OCI-LY1 (cell line): ENCODE measurements at regions not wholly inside any gene's neighbourhood (a gene's known extent, or its start where the extent isn't known, plus 50 kb on each side); places are given as distances from the start of the nearest gene placed in this dataset.

Source experiments
- H2AFZ ChIP-seq: fragments of 200-600 bp; sonication (generic), shearing (Covaris generic); 2 replicates; pipeline ENCODE4 v1.6.0; 2014; ENCODE audit warnings: antibody characterized with exemption, mild to moderate bottlenecking, low read length
- H3F3A ChIP-seq: fragments of 200-600 bp; sonication (generic), shearing (Covaris generic); 2 replicates; pipeline ENCODE4 v1.6.0; 2014; ENCODE audit warnings: mild to moderate bottlenecking, antibody characterized with exemption, low read length, moderate library complexity; ENCODE audit not compliant: insufficient read depth
- H3K27ac ChIP-seq: fragments of 200-600 bp; sonication (generic); 2 replicates; pipeline ENCODE4 v1.5.1; 2014; ENCODE audit warnings: low read length, mixed run types, mild to moderate bottlenecking, low read depth; ENCODE audit not compliant: poor library complexity, severe bottlenecking
- H3K27me3 ChIP-seq: fragments of 200-600 bp; sonication (generic); 2 replicates; pipeline ENCODE4 v1.6.0; 2014; ENCODE audit warnings: antibody characterized with exemption, mild to moderate bottlenecking, low read length, moderate library complexity; ENCODE audit not compliant: insufficient read depth
- H3K36me3 ChIP-seq: fragments of 200-600 bp; sonication (generic); 2 replicates; pipeline ENCODE4 v1.6.1; 2014; ENCODE audit warnings: mild to moderate bottlenecking, antibody characterized with exemption, low read length, moderate library complexity, mixed read lengths; ENCODE audit not compliant: insufficient read depth
- H3K4me1 ChIP-seq: fragments of 200-600 bp; sonication (generic); 2 replicates; pipeline ENCODE4 v1.5.1; 2014; ENCODE audit warnings: mild to moderate bottlenecking, low read length, moderate library complexity; ENCODE audit not compliant: insufficient read depth, severe bottlenecking
- H3K4me2 ChIP-seq: fragments of 200-600 bp; sonication (generic), shearing (Covaris generic); 2 replicates; pipeline ENCODE4 v1.6.1; 2014; ENCODE audit warnings: low read length
- H3K4me3 ChIP-seq: fragments of 200-600 bp; sonication (generic); 2 replicates; pipeline ENCODE4 v1.5.1; 2014; ENCODE audit warnings: low read length, low read depth, mild to moderate bottlenecking, mixed read lengths; ENCODE audit not compliant: poor library complexity, severe bottlenecking
- H3K79me2 ChIP-seq: fragments of 200-600 bp; shearing (Covaris generic); 2 replicates; pipeline ENCODE4 v1.6.1; 2016; ENCODE audit warnings: mixed run types, low read length, mixed read lengths; ENCODE audit not compliant: insufficient read depth
- H3K9ac ChIP-seq: fragments of 200-600 bp; sonication (generic), shearing (Covaris generic); 2 replicates; pipeline ENCODE4 v1.6.1; 2014; ENCODE audit warnings: mild to moderate bottlenecking, low read length, mixed read lengths
- H3K9me2 ChIP-seq: fragments of 200-600 bp; sonication (generic), shearing (Covaris generic); 2 replicates; pipeline ENCODE4 v1.6.1; 2014; ENCODE audit warnings: low read depth, mild to moderate bottlenecking, low read length, mixed read lengths
- H3K9me3 ChIP-seq: fragments of 200-600 bp; shearing (Covaris generic); 2 replicates; pipeline ENCODE4 v1.6.1; 2014; ENCODE audit warnings: low read length, mixed read lengths
- H4K20me1 ChIP-seq: fragments of 200-600 bp; sonication (generic), shearing (Covaris generic); 2 replicates; pipeline ENCODE4 v1.6.0; 2016; ENCODE audit warnings: mild to moderate bottlenecking, low read length; ENCODE audit not compliant: insufficient read depth
- CTCF ChIP-seq: fragments of 200-600 bp; sonication (generic), shearing (Covaris generic); IDR thresholded peaks from 2 replicates; pipeline ENCODE4 v1.5.1; 2017; ENCODE audit warnings: mild to moderate bottlenecking, antibody characterized with exemption, low read length, moderate library complexity, mixed read lengths
- EZH2 ChIP-seq: fragments of 200-600 bp; sonication (generic), shearing (Covaris generic); IDR thresholded peaks from 2 replicates; pipeline ENCODE4 v1.8.0; 2017; ENCODE audit warnings: borderline replicate concordance, mixed run types, mild to moderate bottlenecking, antibody characterized with exemption, low read length, moderate library complexity, mixed read lengths

GRCh38 chr18:51884039-51884438, 456.0 kb upstream of the DCC start:
- Histone ChIP-seq H3F3A (no peaks in the 10 kb centered on the region), H3K27ac (no peak overlapping the region), H4K20me1 (no peaks in the 10 kb centered on the region), H3K27me3 (no peaks in the 10 kb centered on the region), H3K9me2 (no peaks in the 10 kb centered on the region), H3K79me2 (no peaks in the 10 kb centered on the region), H3K4me3 (no peak overlapping the region), H2AFZ (no peak overlapping the region), H3K4me2 (no peak overlapping the region), H3K9ac (no peak overlapping the region), H3K4me1 (no peaks in the 10 kb centered on the region), H3K9me3 (no peaks in the 10 kb centered on the region), H3K36me3 (no peaks in the 10 kb centered on the region)
- TF ChIP-seq CTCF: no peak
- TF ChIP-seq EZH2: no peak

GRCh38 chr18:51890762-51891161, 449.2 kb upstream of the DCC start:
- Histone ChIP-seq H3K4me2 (no peak overlapping the region), H4K20me1 (no peaks in the 10 kb centered on the region), H3K9me2 (no peaks in the 10 kb centered on the region)

GRCh38 chr18:51891876-51892275, 448.1 kb upstream of the DCC start:
- Histone ChIP-seq H3K4me3 (no peak overlapping the region), H3F3A (no peaks in the 10 kb centered on the region), H3K27me3 (no peaks in the 10 kb centered on the region), H3K27ac (no peak overlapping the region), H4K20me1 (no peaks in the 10 kb centered on the region), H2AFZ (no peak overlapping the region), H3K36me3 (no peaks in the 10 kb centered on the region), H3K4me1 (no peaks in the 10 kb centered on the region), H3K4me2 (no peak overlapping the region), H3K9ac (no peak overlapping the region), H3K9me2 (no peaks in the 10 kb centered on the region), H3K79me2 (no peaks in the 10 kb centered on the region), H3K9me3 (no peaks in the 10 kb centered on the region)
- TF ChIP-seq CTCF (no peak), EZH2 (no peak)

More at GRCh38 chr18:51890762-51891161, 449.2 kb upstream of the DCC start:
- Histone ChIP-seq H3K9me3 (no peaks in the 10 kb centered on the region), H3K4me1 (no peaks in the 10 kb centered on the region), H3K27ac (no peak overlapping the region), H3K36me3 (no peaks in the 10 kb centered on the region), H3K9ac (no peak overlapping the region), H3K79me2 (no peaks in the 10 kb centered on the region), H3F3A (no peaks in the 10 kb centered on the region), H3K4me3 (no peak overlapping the region), H2AFZ (no peak overlapping the region), H3K27me3 (no peaks in the 10 kb centered on the region)
- TF ChIP-seq CTCF (no peak), EZH2 (no peak)
